SU-DHL-6 (cell line): ENCODE measurements at regions not wholly inside any gene's neighbourhood (a gene's known extent, or its start where the extent isn't known, plus 50 kb on each side); places are given as distances from the start of the nearest gene placed in this dataset.

ENCODE experiments used
- EZH2phosphoT487 ChIP-seq: fragments of 200-600 bp; sonication (generic), shearing (Covaris generic); conservative IDR thresholded peaks from 2 replicates; pipeline ENCODE4 v1.6.1; 2018; ENCODE audit warnings: mild to moderate bottlenecking, antibody characterized with exemption, low read length, moderate library complexity, mixed read lengths
- TF ChIP-seq, protein P1 (sequence below): fragments of 200-600 bp; sonication (generic); IDR thresholded peaks from one replicate; pipeline ENCODE4 v1.5.1; 2017; ENCODE audit warnings: antibody characterized with exemption, mild to moderate bottlenecking, low read length, moderate library complexity; ENCODE audit not compliant: insufficient read depth, poor library complexity, severe bottlenecking

DNA sequence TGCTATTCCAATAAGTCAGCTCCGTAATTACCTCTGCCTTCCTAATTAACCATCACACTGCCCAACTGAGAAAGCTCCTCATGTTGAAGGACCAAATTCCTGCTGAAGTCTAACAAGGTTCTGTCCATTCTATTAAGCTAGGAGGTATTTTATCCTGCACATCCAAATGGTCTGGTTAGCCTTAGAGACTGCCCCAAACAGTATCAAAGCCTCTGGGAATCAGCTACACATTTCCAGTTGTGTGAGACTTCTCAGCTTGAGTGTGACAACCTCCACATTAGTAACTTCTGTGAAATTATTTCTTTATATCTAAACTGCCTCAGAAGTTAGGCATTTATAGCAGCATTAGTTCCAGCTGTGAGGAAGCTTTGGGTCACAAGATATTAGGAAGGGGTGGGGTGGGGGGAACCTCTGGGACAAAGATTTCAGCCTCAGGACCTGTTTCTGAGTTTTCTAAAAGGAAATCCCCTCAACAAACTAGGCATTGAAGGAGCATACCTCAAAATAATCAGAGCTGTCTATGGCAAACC is 150.5 kb upstream of the DUSP10 start:
- TF ChIP-seq, protein P1, sequence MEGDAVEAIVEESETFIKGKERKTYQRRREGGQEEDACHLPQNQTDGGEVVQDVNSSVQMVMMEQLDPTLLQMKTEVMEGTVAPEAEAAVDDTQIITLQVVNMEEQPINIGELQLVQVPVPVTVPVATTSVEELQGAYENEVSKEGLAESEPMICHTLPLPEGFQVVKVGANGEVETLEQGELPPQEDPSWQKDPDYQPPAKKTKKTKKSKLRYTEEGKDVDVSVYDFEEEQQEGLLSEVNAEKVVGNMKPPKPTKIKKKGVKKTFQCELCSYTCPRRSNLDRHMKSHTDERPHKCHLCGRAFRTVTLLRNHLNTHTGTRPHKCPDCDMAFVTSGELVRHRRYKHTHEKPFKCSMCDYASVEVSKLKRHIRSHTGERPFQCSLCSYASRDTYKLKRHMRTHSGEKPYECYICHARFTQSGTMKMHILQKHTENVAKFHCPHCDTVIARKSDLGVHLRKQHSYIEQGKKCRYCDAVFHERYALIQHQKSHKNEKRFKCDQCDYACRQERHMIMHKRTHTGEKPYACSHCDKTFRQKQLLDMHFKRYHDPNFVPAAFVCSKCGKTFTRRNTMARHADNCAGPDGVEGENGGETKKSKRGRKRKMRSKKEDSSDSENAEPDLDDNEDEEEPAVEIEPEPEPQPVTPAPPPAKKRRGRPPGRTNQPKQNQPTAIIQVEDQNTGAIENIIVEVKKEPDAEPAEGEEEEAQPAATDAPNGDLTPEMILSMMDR: no peak
- no peak for TF ChIP-seq EZH2phosphoT487
